Psoas muscle (tissue), 7 donors: ENCODE measurements at regions not wholly inside any gene's neighbourhood (a gene's known extent, or its start where the extent isn't known, plus 50 kb on each side); places are given as distances from the start of the nearest gene placed in this dataset.

Experiments used
- ATAC-seq, 4 donors: fragments of 200-7000 bp; cut with Tn5 transposase; one replicate each; pipeline ENCODE4 v1.9.1; 2020; ENCODE audit warnings: moderate library complexity in 3 of 4, mild to moderate bottlenecking in 2 of 4
- DNase-seq, 2 donors: peaks; one replicate each; pipeline ENCODE4 v3.0.0-alpha.2; 2020
- H3K27ac ChIP-seq: fragments of 200-600 bp; one replicate; pipeline ENCODE4 v1.8.0; 2022
- H3K27me3 ChIP-seq, 3 donors: fragments of 200-600 bp in 1 of 3; one replicate each; pipeline versions ENCODE4 v1.6.1 to v1.8.0; 2013 to 2022; ENCODE audit warnings: low read length in 2 of 3, mild to moderate bottlenecking in 2 of 3, moderate library complexity in 1 of 3; ENCODE audit not compliant: insufficient read depth in 3 of 3
- H3K36me3 ChIP-seq, 2 donors: fragments of 200-600 bp in 1 of 2; one replicate each; pipeline versions ENCODE4 v1.6.1 to v1.8.0; 2013 to 2022; ENCODE audit warnings: low read depth in 1 of 2, mild to moderate bottlenecking in 1 of 2, moderate library complexity in 1 of 2; ENCODE audit not compliant: insufficient read depth in 1 of 2
- H3K4me1 ChIP-seq: fragments of 200-600 bp; one replicate; pipeline ENCODE4 v1.8.0; 2022
- H3K4me3 ChIP-seq: fragments of 200-600 bp; one replicate; pipeline ENCODE4 v1.8.0; 2022; ENCODE audit warnings: mild to moderate bottlenecking
- H3K9me3 ChIP-seq: fragments of 200-600 bp; one replicate; pipeline ENCODE4 v1.8.0; 2022
- WGBS, 3 donors: extraction: QIAGEN DNeasy Blood & Tissue Kit; methylation state at CpG; one replicate each; pipeline versions ENCODE4 v1.1.6 to v1.1.7; 2013; 5-methylcytosine and 5-hydroxymethylcytosine counted together
- intact Hi-C, 2 donors: fragments of 100-400 bp; cut with DNase I; formaldehyde crosslinking; loops; one replicate each; pipeline versions ENCODE4 v1.11.0 to v1.14.2; 2022
- TF ChIP-seq, protein P1 (sequence below): fragments of 200-600 bp; IDR thresholded peaks from one replicate; pipeline ENCODE4 v1.8.0; 2022; ENCODE audit warnings: antibody characterized with exemption
- donor health status: healthy with polysubstance abuse.
- donor health status: DM: no; HTN: no; CAD: no; lungs with moderate emphysema.
- donor health status: Bipolar disorder and iron deficiency.
- donor health status: healthy.
- donor health status: DM: yes; HTN: yes; CAD: no.
- donor health status: DM: no; HTN: no; CAD: no.
- donor health status: DM: yes; HTN: yes; CAD: no.

DNA sequence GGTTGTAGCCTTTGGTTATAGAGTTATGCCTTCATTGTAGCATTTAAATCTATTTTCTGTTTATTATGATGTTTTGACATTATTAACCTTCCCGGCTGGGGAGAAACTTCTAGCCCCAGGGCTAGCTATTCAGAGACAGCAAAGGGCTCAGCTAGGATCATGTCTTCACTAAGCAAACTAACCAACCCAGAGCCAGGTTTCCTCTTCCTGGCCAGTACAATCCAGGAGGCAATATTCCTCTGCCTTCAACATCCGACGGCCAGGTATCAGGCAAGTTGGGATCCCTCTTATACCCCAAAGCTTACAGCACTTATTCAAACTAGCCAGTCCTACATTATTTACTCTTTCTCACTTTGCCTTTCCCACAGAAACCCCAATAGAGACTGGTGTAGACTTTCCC, 1060.7 kb upstream of the GHITM start:
- TF ChIP-seq, protein P1, sequence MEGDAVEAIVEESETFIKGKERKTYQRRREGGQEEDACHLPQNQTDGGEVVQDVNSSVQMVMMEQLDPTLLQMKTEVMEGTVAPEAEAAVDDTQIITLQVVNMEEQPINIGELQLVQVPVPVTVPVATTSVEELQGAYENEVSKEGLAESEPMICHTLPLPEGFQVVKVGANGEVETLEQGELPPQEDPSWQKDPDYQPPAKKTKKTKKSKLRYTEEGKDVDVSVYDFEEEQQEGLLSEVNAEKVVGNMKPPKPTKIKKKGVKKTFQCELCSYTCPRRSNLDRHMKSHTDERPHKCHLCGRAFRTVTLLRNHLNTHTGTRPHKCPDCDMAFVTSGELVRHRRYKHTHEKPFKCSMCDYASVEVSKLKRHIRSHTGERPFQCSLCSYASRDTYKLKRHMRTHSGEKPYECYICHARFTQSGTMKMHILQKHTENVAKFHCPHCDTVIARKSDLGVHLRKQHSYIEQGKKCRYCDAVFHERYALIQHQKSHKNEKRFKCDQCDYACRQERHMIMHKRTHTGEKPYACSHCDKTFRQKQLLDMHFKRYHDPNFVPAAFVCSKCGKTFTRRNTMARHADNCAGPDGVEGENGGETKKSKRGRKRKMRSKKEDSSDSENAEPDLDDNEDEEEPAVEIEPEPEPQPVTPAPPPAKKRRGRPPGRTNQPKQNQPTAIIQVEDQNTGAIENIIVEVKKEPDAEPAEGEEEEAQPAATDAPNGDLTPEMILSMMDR = no peak
- intact Hi-C loops = no loop called here
- Histone ChIP-seq H3K27me3 (no peaks in the 10 kb centered on the region), H3K4me1 (no peaks in the 10 kb centered on the region), H3K4me3 (no peak overlapping the region), H3K9me3 (no peaks in the 10 kb centered on the region), H3K27ac (no peak overlapping the region), H3K36me3 (no peaks in the 10 kb centered on the region)
- WGBS, 3 donors = 63 to 92% (median 79%) methylated on average over 3 of the region's 3 CpGs
- ATAC-seq (no peak), DNase-seq (no peak)

DNA sequence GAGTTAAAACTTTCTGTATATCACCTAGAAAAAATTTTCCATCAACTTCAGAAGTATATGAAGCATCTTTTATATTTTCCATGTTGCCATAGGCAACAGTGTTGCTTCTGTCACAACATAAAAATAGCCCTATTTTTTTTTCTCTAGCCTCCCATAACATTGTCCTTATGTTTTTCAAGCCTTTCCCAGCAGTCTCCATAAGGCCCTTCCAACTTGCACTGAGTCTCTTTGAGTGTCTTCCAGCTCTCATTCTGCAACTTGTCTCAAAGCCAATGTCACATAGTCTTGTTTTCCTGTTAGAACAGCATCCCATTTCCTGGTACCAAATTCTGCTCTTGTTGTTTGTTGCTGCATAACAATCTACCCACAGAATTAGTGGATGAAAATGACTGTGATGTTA, 1055.5 kb upstream of the GHITM start:
- no peaks in the 10 kb centered on the region for H3K9me3 ChIP-seq
- DNase-seq (no peak), ATAC-seq (no peak)
- intact Hi-C loops = no loop called here
- H3K27me3 ChIP-seq = no peaks in the 10 kb centered on the region
- TF ChIP-seq, protein P1 = no peak
- no peaks in the 10 kb centered on the region for H3K4me1 ChIP-seq
- no peak overlapping the region for H3K4me3 ChIP-seq
- H3K36me3 ChIP-seq = no peaks in the 10 kb centered on the region
- no peak overlapping the region for H3K27ac ChIP-seq

DNA sequence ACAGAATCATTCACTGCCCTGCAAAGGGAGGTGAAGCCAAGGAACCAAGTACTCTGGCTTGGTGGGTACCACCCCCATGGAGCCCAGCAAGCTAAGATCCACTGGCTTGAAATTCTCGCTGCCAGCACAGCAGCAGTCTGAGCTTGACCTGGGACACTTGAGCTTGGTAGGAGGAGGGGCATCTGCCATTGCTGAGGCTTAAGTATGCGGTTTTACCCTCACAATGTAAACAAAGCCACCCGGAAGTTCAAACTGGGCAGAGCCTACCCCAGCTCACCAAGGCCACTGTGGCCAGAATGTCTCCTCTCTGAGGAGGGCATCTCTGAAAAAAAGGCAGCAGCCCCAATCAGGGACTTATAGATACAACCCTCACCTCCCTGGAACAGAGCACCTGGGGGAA, 1050.0 kb upstream of the GHITM start:
- Histone ChIP-seq H3K36me3 (no peaks in the 10 kb centered on the region), H3K9me3 (no peaks in the 10 kb centered on the region), H3K4me3 (no peak overlapping the region), H3K27me3 (no peaks in the 10 kb centered on the region), H3K27ac (no peak overlapping the region), H3K4me1 (no peaks in the 10 kb centered on the region)
- intact Hi-C loops = no loop called here
- TF ChIP-seq, protein P1 = no peak
- DNase-seq (no peak), ATAC-seq (no peak)
- 68 to 88% (median 75%) methylated on average over 3 of the region's 3 CpGs for WGBS, 3 donors

DNA sequence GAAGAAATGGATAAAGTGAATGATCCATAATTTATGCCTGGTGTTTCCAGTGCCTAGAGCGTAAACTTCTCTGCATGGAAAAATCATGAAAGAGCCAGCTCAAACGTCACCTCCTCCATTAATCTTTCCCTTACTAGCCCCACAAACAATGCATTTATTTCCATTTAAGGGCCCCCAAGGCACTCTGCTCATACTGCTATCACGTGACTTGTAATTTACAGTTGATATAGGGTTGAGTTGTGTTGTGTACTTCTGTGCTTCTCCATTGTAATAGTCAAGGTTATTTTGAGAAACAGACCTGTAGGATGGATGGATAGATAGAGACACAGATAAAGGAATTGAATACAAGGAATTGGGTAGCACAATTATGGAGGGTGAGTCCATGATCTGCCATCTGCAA, 1034.7 kb upstream of the GHITM start:
- intact Hi-C loops = no loop called here
- ATAC-seq = no peak
- 44 to 62% (median 52%) methylated on average over 3 of the region's 3 CpGs for WGBS, 3 donors
- Histone ChIP-seq H3K4me3 (no peak overlapping the region), H3K36me3 (no peaks in the 10 kb centered on the region), H3K4me1 (no peaks in the 10 kb centered on the region), H3K27ac (no peak overlapping the region), H3K27me3 (no peaks in the 10 kb centered on the region), H3K9me3 (no peaks in the 10 kb centered on the region)
- no peak for DNase-seq
- TF ChIP-seq, protein P1 = no peak

DNA sequence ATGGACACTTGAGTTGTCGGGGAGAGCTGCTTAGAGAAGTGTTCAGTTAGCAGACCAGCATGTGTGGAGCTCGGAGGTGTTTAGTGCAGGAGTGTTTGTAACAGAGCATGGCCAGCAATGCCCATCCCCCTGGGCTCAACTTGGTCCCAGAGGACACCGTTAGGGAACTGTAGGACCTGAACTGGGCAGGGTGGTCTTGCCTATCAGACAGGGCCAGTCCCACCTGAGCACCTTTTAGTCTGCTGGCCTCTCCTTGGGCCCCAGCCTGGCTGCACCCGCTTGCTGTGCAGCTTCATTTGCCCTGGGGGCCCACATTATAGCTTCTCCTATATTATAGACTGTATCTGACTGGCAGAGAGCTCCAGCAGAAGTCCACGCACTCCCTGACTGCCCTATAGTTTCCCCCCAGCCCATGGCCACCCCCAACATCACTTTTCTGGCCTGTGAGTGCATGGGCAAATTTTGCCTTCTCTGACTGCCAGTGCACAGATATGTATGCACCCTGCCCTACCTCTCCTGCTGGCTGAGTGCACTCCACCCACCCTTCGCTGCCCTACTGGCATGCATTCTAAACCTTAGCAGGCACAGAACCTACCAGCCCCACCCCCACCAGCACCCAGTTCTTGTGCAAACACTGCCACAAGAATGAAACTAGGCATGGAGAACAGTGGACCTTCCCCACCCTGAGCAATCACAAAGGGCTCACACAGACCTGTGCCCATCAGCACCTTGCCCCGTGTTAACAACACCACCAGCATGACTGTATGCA, 1030.6 kb upstream of the GHITM start:
- WGBS, 3 donors = 77 to 87% (median 83%) methylated on average over 7 of the region's 7 CpGs
- peak in 1 of 2 donors; percentile 23 for DNase-seq
- Histone ChIP-seq H3K9me3 (peaks cover 9% of the 10 kb centered on the region), H3K4me3 (no peak overlapping the region), H3K27me3 (no peaks in the 10 kb centered on the region), H3K4me1 (no peaks in the 10 kb centered on the region), H3K36me3 (no peaks in the 10 kb centered on the region), H3K27ac (no peak overlapping the region)
- no peak for ATAC-seq
- TF ChIP-seq, protein P1 = no peak
- intact Hi-C loops = no loop called here
